ENCODE measurements at regions not wholly inside any gene's neighbourhood (a gene's known extent, or its start where the extent isn't known, plus 50 kb on each side); places are given as distances from the start of the nearest gene placed in this dataset.

DNA sequence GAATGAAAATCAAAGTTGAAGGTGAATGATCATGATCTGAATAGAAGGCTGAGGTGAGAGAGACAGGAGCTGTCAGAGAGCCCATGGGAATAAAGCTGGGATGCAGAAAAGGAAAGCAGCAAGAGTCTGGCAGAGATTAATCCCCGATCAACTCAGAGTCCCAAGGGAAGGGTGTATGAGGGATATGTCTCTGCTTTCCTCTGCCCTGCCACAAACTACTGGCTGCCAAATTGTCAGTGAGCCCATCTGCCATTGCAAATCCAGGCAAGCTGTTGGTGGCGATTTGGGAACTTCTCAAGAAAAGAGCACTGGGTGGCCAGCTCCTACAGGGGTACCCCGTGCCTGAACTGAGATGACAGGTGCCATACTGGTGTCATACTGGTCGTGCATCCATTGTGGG, 705.5 kb upstream of the MAN1A1 start:
- FAIRE-seq, result no peak

- no peak for FAIRE-seq
These were observed 690.1 kb upstream of the MAN1A1 start for GRCh38 chr6:120039664-120040063.

- no peak for FAIRE-seq
These were observed 682.3 kb upstream of the MAN1A1 start for GRCh38 chr6:120031837-120032236.

GRCh38 chr6:120026791-120027190, 677.2 kb upstream of the MAN1A1 start:
- no peak for FAIRE-seq

DNA sequence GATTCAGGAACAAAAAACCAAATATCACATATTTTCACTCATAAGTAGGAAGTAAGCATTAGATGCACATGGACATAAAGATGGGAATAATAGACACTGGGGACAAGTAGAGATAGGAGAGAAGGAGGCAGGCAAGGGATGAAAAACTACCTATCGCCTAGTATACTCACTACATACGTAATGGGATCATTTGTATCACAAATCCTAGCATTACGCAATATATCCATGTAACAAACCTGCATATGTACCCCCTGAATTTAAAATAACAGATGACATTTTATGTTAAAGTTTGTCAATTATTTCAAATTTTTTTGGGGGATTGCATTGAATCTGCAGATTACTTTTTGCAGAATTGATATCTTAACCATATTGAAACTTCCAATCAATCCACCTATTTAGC, 660.5 kb upstream of the MAN1A1 start:
- FAIRE-seq, result no peak

GRCh38 chr6:120005292-120005976, 655.9 kb upstream of the MAN1A1 start:
- FAIRE-seq, result no peak

DNA sequence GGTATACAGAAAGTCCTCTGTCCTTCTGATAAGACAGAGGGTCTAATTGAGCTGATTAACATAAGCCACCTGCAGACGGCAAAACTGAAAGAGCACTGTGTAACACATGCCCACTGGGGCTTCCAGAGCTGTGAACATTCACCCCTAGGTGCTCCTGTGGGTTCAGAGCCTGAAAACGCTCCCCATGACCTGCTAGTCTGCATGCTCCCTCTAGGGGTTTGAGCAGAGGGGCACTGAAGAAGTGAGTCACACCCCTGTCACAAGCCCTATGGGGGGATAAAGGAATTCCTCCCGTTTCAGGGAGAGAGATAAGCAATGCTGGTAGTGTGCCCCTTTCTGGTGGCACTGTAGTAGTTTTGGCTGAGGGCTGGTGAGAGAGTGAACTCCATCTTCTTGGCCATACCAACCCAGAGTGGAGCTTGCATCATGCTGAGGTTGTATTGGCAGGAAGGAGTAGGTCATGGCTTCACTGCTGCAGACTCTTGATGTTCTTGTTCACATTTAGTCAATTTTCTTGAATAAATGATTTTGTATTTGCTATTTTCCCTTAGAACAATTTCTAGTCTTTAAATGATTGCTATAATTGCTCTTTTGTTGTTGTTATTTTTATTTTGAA, 637.5 kb upstream of the MAN1A1 start:
- no peak for FAIRE-seq

- FAIRE-seq, result no peak
These were observed 636.6 kb upstream of the MAN1A1 start for GRCh38 chr6:119985952-119986736.

DNA sequence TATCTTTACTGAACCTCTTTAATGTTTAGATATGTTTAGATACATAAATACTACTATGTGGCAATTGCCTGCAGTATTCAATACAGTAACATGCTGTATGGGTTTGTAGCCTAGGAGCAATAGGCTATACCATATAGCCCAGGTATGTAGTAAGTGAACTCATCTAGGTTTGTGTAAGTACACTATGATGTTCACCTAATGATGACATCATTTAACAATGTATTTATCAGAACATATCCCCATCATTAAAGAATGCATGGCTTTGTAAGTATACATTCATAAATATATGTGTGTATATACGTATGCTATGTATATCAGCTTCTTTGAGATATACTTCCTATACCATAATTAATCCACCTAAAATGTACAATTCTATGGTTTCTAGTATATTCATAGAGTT, 631.2 kb upstream of the MAN1A1 start:
- no peak for FAIRE-seq

GRCh38 chr6:119979862-119980261, 630.3 kb upstream of the MAN1A1 start:
- FAIRE-seq, result no peak

GRCh38 chr6:119978274-119978889, 628.8 kb upstream of the MAN1A1 start:
- FAIRE-seq, result no peak

- no peak for FAIRE-seq
These were observed 625.0 kb upstream of the MAN1A1 start for GRCh38 chr6:119974430-119975159.

DNA sequence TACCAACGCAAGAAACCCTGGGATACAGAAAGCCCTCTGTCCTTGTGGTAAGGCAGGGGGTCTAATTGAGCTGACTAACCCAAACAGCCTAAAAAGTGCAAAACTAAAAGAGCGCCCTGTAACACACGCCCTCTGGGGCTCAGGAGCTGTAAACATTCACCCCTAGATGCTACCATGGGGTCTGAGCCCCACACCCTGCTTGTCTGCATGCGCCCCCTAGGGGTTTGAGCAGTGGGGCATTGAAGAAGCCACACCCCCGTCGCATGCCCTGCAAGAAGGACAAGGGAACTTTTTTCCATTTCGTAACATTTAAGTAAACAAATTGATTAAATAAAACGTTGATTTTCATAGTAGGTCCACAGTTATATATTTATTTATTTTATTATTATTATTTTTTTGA, 616.9 kb upstream of the MAN1A1 start:
- no peak for FAIRE-seq

DNA sequence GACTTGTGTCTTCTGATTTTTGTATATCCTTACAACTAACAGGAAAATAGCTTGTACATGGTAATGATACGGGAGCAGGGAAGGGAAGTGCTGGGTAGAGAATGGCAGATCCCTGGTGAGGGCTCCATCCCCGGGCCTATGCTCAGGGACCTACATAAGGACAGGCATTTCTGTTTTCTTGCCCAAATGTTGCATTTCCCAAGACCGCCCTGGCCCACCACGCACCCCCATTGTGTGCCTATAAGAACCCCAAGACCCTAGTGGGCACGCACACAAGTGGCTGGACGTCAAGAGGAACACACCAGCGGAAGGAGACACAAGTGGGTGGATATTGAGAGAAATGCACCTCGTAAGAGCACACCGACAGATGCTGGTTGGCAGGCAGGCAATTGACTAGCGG, 616.3 kb upstream of the MAN1A1 start:
- no peak for FAIRE-seq

DNA sequence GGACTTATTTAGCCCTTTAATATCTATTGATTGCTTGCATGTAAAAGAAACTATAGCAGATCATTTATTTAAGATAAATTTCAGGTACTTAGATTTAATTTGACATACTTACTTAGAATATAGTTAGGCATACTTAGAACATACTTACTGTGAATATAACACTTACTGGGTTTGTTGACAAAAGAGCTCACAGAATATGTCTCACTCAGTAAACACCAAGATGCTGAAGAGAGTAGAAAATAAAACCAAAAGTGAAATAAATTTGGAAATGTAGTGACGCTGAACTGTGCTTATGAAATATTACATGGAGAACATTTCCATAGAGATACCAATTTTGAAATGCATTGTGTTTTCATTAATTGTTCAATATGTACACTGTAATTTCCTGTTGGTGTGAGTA, 615.4 kb upstream of the MAN1A1 start:
- FAIRE-seq, result no peak

DNA sequence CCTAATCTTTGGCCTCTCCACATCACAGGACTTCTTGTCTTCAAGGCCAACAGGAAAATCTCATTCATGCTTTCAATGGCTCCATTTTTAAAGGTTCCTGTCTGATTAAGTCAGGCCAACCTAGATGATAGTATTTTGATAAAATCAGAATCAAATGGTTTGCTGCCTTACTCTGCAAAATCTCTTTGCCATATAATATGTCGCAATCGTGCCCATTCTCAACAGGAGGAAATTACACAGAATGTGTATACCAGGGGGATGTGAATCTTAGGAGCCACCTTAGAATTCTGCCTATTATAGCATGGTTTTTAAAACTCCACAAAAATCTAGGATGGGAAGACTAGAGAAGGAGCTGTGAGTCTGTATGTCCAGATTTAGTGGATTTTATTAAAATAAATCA, 612.9 kb upstream of the MAN1A1 start:
- no peak for FAIRE-seq

DNA sequence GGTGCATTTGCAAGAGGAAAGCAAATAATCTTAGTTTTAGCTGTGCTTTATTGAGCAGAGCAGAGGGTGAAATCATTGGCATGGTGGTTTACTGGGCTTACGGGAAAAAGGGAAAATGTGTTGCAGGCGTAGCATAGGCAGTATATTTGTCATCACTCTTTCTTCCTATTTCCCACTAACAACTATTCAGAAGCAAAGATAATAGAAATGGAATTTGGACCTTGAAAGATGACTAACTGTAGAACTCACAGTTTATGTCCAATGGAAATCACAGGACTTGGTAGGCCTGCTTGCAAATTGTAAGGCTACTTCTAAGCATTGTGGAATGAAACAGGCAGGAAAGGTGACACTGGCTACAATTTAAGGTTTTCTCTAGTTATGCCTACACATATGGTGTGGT, 611.9 kb upstream of the MAN1A1 start:
- FAIRE-seq, result no peak

DNA sequence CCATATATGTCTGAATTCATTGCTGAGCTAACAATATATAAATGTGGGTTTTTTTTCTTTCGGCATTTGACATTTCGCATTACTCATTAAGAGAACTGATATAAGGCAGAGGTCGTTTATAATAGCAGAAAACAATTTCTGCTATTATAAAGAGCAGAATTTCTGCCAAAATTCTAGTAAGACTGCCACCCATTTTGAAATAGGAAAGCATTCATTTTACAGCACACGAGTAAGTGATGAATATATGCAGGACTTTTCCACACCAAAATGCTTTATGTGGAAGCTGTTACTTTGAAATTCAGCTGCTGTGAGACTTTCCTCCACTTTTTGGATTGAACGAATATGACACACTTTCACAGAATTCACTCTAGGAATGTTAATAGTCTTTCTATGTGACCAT, 610.9 kb upstream of the MAN1A1 start:
- no peak for FAIRE-seq

- FAIRE-seq, result no peak
These were observed 610.5 kb upstream of the MAN1A1 start for GRCh38 chr6:119960036-119960435.

DNA sequence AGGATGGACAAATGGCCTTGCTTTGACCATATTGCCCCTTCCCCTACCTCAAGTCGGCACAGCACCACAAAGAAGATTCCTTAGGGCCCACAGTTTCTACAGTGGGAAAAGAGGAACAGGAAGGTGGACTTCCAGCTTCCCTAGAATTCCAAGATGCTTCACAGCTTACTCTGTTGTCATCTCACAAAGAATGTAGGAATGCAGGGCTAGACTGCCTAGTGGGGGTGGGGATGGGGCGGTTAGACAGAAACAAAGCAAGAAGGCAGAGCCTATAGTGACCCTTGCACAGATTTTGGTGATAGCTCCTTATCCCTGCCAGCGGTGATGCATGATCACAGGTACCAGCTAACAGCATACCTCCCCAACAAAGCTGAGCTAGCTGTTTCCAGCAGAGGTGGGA, 607.6 kb upstream of the MAN1A1 start:
- no peak for FAIRE-seq

DNA sequence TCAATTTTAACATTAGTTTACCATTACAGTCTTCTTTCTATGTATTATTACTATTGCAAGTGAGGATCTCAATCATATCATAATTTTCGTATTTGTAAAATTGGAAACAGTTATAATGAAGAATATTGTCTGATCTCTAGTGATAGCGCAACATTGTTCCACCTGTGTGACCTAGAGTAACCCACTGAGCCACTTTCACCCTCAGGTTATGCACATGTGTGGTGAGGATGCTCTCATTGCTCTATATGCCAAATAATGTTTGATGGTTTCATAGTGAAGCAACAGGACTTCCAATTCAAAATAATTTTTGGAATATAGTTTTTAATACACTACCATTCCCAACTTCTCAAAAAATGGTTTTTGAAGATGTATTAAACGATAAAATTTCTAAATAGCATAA, 603.1 kb upstream of the MAN1A1 start:
- FAIRE-seq, result no peak

DNA sequence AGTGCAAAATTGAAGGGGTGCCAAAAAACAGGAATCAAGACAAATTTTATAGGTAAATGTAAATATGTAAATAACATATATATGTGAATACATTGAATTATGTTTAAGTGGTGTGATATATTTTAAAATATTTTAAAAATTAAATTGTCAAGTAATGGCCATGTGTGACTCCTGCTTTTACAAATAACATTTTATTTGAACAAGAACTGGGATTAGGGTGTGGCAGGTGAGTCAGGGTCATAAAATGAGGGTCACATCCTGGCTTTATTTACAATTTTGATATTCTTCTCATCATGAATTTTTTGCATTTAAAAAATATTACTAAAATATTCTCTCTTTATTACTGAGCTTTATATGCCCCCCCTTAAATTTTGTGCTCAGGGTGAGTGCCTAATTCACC, 601.1 kb upstream of the MAN1A1 start:
- FAIRE-seq, result no peak

Measured in endometrium (tissue), 2 donors.